BJ (cell line): ENCODE measurements at regions not wholly inside any gene's neighbourhood (a gene's known extent, or its start where the extent isn't known, plus 50 kb on each side); places are given as distances from the start of the nearest gene placed in this dataset.
A peak's percentile ranks its signal among the peaks of the same experiment; 100 is the strongest.

Source experiments
- CTCF ChIA-PET: fragments of 350-600 bp; formaldehyde crosslinking; extraction: SDS; loops from one replicate; lab custom pipeline; 2021; ENCODE audit warnings: antibody characterized with exemption, inconsistent platforms; lab: Yijun Ruan, JAX
- POLR2A ChIA-PET: fragments of 300-600 bp; sonication (Branson Sonifier 250); formaldehyde crosslinking; extraction: SDS; loops from one replicate; lab custom pipeline; 2021; ENCODE audit warnings: antibody characterized with exemption; lab: Charles Lee
- DNase-seq: peaks from one replicate; pipeline ENCODE4 v3.0.0-alpha.2; 2011; ENCODE audit warnings: low read depth
- H3K27me3 ChIP-seq: 2 replicates; pipeline ENCODE4 v1.6.0; 2011; ENCODE audit warnings: low read length; ENCODE audit not compliant: control insufficient read depth, insufficient read depth
- H3K36me3 ChIP-seq: 2 replicates; pipeline ENCODE4 v1.5.1; 2011; ENCODE audit warnings: low read length; ENCODE audit not compliant: control insufficient read depth, insufficient read depth
- H3K4me3 ChIP-seq: 2 replicates; pipeline ENCODE4 v1.5.1; 2011; ENCODE audit warnings: low read depth, mild to moderate bottlenecking, control low read depth, low read length
- CTCF ChIP-seq: IDR thresholded peaks from 2 replicates; pipeline ENCODE4 v1.5.1; 2011; ENCODE audit warnings: low read depth, mild to moderate bottlenecking, control low read depth, inconsistent platforms, low read length, moderate library complexity; ENCODE audit not compliant: insufficient read depth

GRCh38 chr5:174159327-174160114, 114.0 kb downstream of the NSG2 start:
- Histone ChIP-seq H3K27me3 (0 out of 2 replicates have a peak, but pooled peaks cover under 1% of the 10 kb centered on the region), H3K36me3 (no peaks in the 10 kb centered on the region), H3K4me3 (no peak overlapping the region)
- CTCF ChIA-PET: interaction anchor here (1.9 kb wide), 1 partner anchor 152 kb away, joined by 9 read pairs; no protein-coding TSS in a partner anchor
- peak; percentile 52 for DNase-seq
- POLR2A ChIA-PET: no interaction called here
- TF ChIP-seq CTCF: no peak

- H3K27me3 ChIP-seq: 0 out of 2 replicates have a peak, but pooled peaks cover 1% of the 10 kb centered on the region
- H3K36me3 ChIP-seq: no peaks in the 10 kb centered on the region
- TF ChIP-seq CTCF: no peak
- H3K4me3 ChIP-seq: no peak overlapping the region
- POLR2A ChIA-PET: no interaction called here
- CTCF ChIA-PET: no interaction called here
- no peak for DNase-seq
Measured at GRCh38 chr5:174165406-174165805, 119.9 kb downstream of the NSG2 start.

- CTCF ChIA-PET: interaction anchor here (0.6 to 0.9 kb wide), 2 partner anchors 8 to 402 kb away, joined by 3 read pairs; no protein-coding TSS in a partner anchor
- H3K36me3 ChIP-seq: no peaks in the 10 kb centered on the region
- no peak for TF ChIP-seq CTCF
- DNase-seq: no peak
- H3K4me3 ChIP-seq: no peak overlapping the region
- POLR2A ChIA-PET: no interaction called here
- H3K27me3 ChIP-seq: 0 out of 2 replicates have a peak, but pooled peaks cover 1% of the 10 kb centered on the region
Measured at GRCh38 chr5:174166231-174167079, 120.9 kb downstream of the NSG2 start.

GRCh38 chr5:174167080-174167910, 121.8 kb downstream of the NSG2 start:
- 0 out of 2 replicates have a peak, but pooled peaks cover 1% of the 10 kb centered on the region for H3K27me3 ChIP-seq
- CTCF ChIA-PET: interaction anchor here (0.6 to 0.9 kb wide), 3 partner anchors 9 to 18 kb away, joined by 3 read pairs; no protein-coding TSS in a partner anchor
- TF ChIP-seq CTCF: no peak
- H3K36me3 ChIP-seq: no peaks in the 10 kb centered on the region
- POLR2A ChIA-PET: no interaction called here
- DNase-seq: no peak
- no peak overlapping the region for H3K4me3 ChIP-seq
